ENCODE measurements at regions not wholly inside any gene's neighbourhood (a gene's known extent, or its start where the extent isn't known, plus 50 kb on each side); places are given as distances from the start of the nearest gene placed in this dataset.

GRCh38 chr1:82329226-82329625 lies 528.5 kb downstream of the ADGRL2 start:
- ATAC-seq (no peak), DNase-seq (no peak)
- intact Hi-C loops (cut with DNase I): no loop called here

- DNase-seq: no peak
- no peak for ATAC-seq
- intact Hi-C loops (cut with DNase I): no loop called here
Observed at GRCh38 chr1:82323144-82323841, 522.6 kb downstream of the ADGRL2 start.

GRCh38 chr1:82321794-82322193 lies 521.1 kb downstream of the ADGRL2 start:
- no peak for DNase-seq
- intact Hi-C loops (cut with DNase I): no loop called here
- no peak for ATAC-seq

DNA sequence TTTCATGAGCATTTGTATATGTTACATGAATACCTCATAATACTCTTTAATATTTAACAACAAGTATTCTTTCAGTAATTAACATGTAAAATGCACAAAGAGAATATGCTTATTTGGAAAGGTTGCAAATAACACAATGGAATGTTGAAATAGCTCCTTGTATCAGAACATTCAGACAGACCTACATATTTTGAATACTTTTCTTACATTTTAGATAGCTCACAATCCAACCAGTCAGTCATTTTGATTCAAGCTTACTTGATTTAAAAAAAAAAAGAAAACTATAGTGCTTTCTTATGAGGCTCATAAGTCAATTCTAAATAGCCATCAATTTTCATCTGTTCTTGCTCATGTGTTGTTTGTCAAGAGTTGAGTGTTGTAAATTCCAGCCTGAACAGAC lies 518.8 kb downstream of the ADGRL2 start:
- intact Hi-C loops (cut with DNase I): no loop called here
- DNase-seq (no peak), ATAC-seq (no peak)

DNA sequence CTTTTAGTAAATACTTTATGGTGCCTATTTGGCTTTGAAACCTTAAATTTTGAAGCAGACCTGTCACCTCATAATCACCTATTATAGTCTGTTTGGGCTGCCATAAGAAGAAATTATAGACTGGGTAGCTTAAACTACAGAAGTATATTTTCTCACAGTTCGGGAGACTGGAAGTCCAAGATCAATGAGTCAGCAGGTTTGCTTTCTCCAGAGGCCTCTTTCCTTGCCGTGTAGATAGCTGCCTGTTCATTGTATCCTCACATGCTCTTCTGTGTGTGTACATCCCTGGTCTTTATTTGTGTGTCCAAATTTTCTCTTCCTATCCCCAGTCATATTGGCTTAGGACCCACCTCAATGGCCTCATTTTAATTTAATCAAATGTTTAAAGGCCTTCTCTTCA lies 518.2 kb downstream of the ADGRL2 start:
- intact Hi-C loops (cut with DNase I): no loop called here
- DNase-seq: no peak
- ATAC-seq: peak in 1 of 2 donors; percentile 17

GRCh38 chr1:82318265-82318664 lies 517.5 kb downstream of the ADGRL2 start:
- no peak for ATAC-seq

DNA sequence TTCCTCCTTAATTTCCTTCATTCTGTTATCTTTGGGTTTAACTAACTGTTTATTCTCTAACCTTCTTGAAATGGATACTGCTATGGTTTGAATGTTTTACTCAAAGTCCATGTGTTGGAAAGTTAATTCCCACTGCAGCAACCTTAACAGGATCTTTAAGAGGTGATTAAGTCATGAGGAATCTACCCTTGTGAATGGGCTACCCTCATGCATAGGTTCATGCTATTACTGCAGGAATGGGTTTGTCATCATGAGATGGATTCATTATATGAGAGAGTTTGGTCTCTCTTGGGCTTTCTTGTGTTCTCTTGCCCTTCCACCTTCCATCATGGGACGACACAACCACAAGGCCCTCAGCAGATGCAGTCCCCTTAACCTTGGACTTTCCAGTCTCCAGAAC lies 516.9 kb downstream of the ADGRL2 start:
- ATAC-seq: no peak
- no peak for DNase-seq
- intact Hi-C loops (cut with DNase I): no loop called here

More at GRCh38 chr1:82318265-82318664, 517.5 kb downstream of the ADGRL2 start:
- no peak for DNase-seq
- intact Hi-C loops (cut with DNase I): no loop called here

DNA sequence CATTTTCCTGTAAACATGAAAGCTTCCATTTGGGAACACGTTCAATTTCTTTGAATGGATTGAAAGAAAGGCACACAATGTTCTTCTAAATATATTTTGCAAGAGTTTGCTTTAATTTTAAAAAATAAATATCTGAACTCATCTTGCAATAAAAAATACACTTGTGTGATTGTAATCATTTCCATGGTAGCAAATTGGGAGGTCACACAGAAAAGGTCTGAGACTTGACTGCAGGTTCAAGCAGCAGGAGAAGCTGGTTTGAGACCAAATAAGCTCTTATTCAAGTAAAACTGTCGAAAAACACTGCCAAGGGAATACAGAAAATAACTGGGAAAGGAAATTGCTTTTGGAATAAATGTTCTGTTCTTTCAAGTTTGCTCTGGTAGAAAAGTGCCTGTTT lies 498.9 kb downstream of the ADGRL2 start:
- DNase-seq (no peak), ATAC-seq (no peak)

GRCh38 chr1:82299056-82299455 lies 498.3 kb downstream of the ADGRL2 start:
- intact Hi-C loops (cut with DNase I): no loop called here
- no peak for ATAC-seq

More for the DNA sequence above, 498.9 kb downstream of the ADGRL2 start:
- intact Hi-C loops (cut with DNase I): no loop called here

GRCh38 chr1:82297139-82297896 lies 496.6 kb downstream of the ADGRL2 start:
- intact Hi-C loops (cut with DNase I): no loop called here
- DNase-seq: no peak
- ATAC-seq: no peak

More at GRCh38 chr1:82299056-82299455, 498.3 kb downstream of the ADGRL2 start:
- DNase-seq: no peak

- DNase-seq: no peak
- intact Hi-C loops (cut with DNase I): no loop called here
- no peak for ATAC-seq
Observed at GRCh38 chr1:82287556-82287955, 486.8 kb downstream of the ADGRL2 start.

DNA sequence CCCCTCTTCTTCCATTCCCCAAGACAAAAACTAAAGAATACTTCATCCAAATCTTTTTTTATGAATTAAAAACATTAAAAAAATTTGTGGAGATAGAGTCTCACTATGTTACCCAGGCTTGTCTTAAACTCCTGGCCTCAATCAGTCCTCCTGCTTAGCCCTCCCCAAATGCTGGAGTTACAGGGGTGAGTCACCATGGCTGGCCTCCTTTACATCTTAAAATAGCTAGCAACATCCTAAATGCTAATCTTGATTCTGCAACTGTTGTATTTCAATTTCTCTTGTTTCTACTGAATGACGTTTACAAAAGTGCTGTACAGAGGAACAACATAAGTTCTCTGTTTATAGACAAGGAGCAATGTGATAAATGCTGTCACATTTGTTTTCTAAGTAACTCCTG lies 483.5 kb downstream of the ADGRL2 start:
- DNase-seq: no peak
- intact Hi-C loops (cut with DNase I): no loop called here
- ATAC-seq: no peak

- ATAC-seq (no peak), DNase-seq (no peak)
- intact Hi-C loops (cut with DNase I): no loop called here
Observed at GRCh38 chr1:82279241-82279640, 478.5 kb downstream of the ADGRL2 start.

DNA sequence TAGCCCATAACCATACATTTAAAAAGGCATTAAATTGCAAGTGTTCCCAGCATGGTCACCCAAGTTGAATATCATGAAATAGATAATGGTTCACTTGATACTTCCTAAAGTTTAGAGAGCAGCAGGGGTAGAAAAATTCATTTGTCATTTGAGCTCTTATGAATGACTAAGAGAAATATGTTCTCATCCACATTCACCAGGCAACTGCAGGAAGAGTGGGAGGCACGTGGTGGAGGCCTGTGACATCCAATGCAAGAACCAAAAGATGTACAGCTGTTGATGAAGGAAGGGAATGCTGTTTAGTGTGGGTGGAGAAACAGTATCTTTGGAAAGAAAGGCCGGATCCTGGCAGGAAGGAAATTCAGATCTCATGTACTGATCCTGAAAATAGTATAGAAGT lies 473.1 kb downstream of the ADGRL2 start:
- intact Hi-C loops (cut with DNase I): no loop called here
- no peak for DNase-seq

GRCh38 chr1:82269431-82269830 lies 468.7 kb downstream of the ADGRL2 start:
- ATAC-seq: peak in 1 of 2 donors; percentile 64
- intact Hi-C loops (cut with DNase I): no loop called here
- no peak for DNase-seq

More for the DNA sequence above, 473.1 kb downstream of the ADGRL2 start:
- no peak for ATAC-seq

GRCh38 chr1:82268826-82269225 lies 468.1 kb downstream of the ADGRL2 start:
- intact Hi-C loops (cut with DNase I): no loop called here
- no peak for DNase-seq
- ATAC-seq: no peak

DNA sequence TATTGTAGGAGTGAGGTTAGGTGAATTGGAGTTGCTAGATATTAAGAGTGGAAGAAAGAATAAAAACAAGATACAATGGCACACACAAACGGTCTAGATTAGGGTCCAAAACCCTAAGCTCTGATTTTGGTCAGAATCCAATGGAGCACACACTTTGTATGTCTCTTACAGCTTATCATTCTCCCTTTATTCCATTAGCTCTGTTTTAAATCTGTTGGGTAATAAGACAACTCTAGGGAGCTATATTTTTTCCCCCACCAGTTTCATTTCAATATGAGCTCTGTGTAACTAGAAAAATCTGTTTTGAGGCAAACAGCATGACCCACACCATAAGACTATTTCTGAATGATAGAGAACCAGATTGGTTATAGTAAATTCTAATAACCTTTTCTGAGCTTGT lies 465.6 kb downstream of the ADGRL2 start:
- intact Hi-C loops (cut with DNase I): no loop called here
- ATAC-seq: no peak

DNA sequence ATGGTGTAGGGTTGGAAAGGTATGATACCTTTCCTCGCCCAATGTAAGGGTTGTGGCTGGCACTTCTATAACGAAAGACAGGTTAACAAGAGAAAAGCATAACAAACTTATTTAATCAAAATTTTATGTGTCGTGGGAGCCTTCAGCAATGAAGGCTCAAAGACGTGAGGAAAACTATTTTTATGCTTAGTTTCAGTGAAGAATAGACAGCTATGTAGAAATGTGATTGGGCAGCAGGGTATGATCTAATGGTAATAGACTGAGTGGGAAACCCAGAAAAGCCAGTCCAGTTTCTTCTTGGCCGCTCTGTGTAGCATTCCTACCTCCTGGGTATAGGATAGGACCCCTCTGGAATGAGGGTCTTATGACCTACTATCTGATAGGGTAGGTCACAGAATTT lies 464.7 kb downstream of the ADGRL2 start:
- intact Hi-C loops (cut with DNase I): no loop called here
- DNase-seq (no peak), ATAC-seq (no peak)

More for the DNA sequence above, 465.6 kb downstream of the ADGRL2 start:
- no peak for DNase-seq

DNA sequence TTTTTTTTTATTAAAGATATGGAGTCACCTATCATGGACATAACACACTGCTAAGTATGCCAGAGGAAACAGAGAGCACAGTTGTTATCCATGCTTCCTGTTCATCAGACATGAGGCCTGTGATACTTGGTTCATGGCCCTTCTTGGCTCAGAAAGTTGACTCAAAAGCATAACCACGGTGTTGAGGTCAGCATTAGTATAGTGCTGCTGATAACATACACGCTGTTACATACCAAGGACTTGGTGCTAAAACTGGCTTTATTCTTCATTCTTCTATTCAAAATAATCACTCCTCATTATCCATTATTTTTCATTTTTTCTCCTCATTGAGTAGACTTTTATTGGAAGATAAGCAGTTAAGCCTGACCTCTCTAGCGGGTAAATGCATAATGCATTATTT lies 464.1 kb downstream of the ADGRL2 start:
- DNase-seq (no peak), ATAC-seq (no peak)
- intact Hi-C loops (cut with DNase I): no loop called here

GRCh38 chr1:82263396-82263795 lies 462.7 kb downstream of the ADGRL2 start:
- intact Hi-C loops (cut with DNase I): no loop called here
- DNase-seq: no peak
- no peak for ATAC-seq

DNA sequence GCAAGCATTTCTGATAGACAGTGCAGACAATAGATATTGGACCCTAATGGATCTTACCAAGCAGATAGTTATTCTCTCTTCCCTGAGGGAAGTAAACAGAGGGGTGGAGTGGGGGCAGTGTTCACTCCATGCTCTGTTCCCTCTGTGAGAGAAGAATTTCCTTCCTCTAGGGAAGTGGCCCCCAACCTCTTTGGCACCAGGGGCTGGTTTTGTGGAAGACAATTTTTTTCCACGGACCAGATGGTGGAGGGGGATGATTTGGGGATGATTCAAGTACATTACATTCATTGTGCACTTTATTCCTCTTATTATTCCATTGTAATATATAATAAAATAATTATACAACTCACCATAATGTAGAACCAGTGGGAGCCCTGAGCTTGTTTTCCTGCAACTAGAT lies 459.9 kb downstream of the ADGRL2 start:
- intact Hi-C loops (cut with DNase I): no loop called here
- DNase-seq (no peak), ATAC-seq (no peak)

All from left cardiac atrium (tissue), 4 donors.